Progenitor cell of endocrine pancreas (in vitro differentiated cells): ENCODE measurements at regions not wholly inside any gene's neighbourhood (a gene's known extent, or its start where the extent isn't known, plus 50 kb on each side); places are given as distances from the start of the nearest gene placed in this dataset.
"Not testable (repeated sequence)": the region's sequence is repeated elsewhere in the genome, so short reads cannot be mapped to it uniquely, and the experiment has no call there.

ENCODE experiments used
- DNase-seq: peaks from one replicate; pipeline ENCODE4 v3.0.0; 2021; ENCODE audit warnings: low spot score; ENCODE audit not compliant: unreplicated experiment
- H3K27ac Mint-ChIP-seq: 2 replicates; pipeline ENCODE4 v1.8.0; 2021; ENCODE audit warnings: mild to moderate bottlenecking, moderate library complexity, mixed read lengths
- H3K27me3 Mint-ChIP-seq: 2 replicates; pipeline ENCODE4 v1.8.0; 2021; ENCODE audit warnings: mixed read lengths
- H3K36me3 Mint-ChIP-seq: 2 replicates; pipeline ENCODE4 v1.8.0; 2022; ENCODE audit warnings: mixed read lengths; ENCODE audit not compliant: insufficient read depth
- H3K4me1 Mint-ChIP-seq: 2 replicates; pipeline ENCODE4 v1.8.0; 2021; ENCODE audit warnings: low read depth, mixed read lengths
- H3K4me3 Mint-ChIP-seq: 2 replicates; pipeline ENCODE4 v1.8.0; 2021; ENCODE audit warnings: low read depth, mild to moderate bottlenecking, moderate library complexity, mixed read lengths
- H3K9me3 Mint-ChIP-seq: 2 replicates; pipeline ENCODE4 v1.8.0; 2021; ENCODE audit warnings: low read depth, mixed read lengths
- CTCF ChIP-seq: fragments of 200-600 bp; sonication (generic); IDR thresholded peaks from one replicate; pipeline ENCODE4 v1.5.0; 2021; ENCODE audit warnings: antibody characterized with exemption, mild to moderate bottlenecking; ENCODE audit not compliant: unreplicated experiment

- Mint-ChIP-seq H3K4me1 (peaks cover 2% of the 10 kb centered on the region), H3K27ac (no peak overlapping the region), H3K36me3 (no peaks in the 10 kb centered on the region), H3K4me3 (no peak overlapping the region), H3K27me3 (no peaks in the 10 kb centered on the region), H3K9me3 (no peaks in the 10 kb centered on the region)
- DNase-seq = no peak
- TF ChIP-seq CTCF = no peak
Measured at GRCh38 chr6:137711972-137712371, 155.1 kb upstream of the TNFAIP3 start.

GRCh38 chr6:137712587-137712986, 154.5 kb upstream of the TNFAIP3 start:
- H3K27ac Mint-ChIP-seq = no peak overlapping the region
- DNase-seq = no peak
- no peak overlapping the region for H3K4me3 Mint-ChIP-seq
- no peaks in the 10 kb centered on the region for H3K36me3 Mint-ChIP-seq
- H3K27me3 Mint-ChIP-seq = no peaks in the 10 kb centered on the region
- H3K9me3 Mint-ChIP-seq = no peaks in the 10 kb centered on the region
- H3K4me1 Mint-ChIP-seq = peaks cover 2% of the 10 kb centered on the region
- TF ChIP-seq CTCF = no peak

- Mint-ChIP-seq H3K27me3 (no peaks in the 10 kb centered on the region), H3K4me3 (no peak overlapping the region), H3K4me1 (no peaks in the 10 kb centered on the region), H3K9me3 (no peaks in the 10 kb centered on the region), H3K27ac (no peak overlapping the region), H3K36me3 (no peaks in the 10 kb centered on the region)
- no peak for DNase-seq
- no peak for TF ChIP-seq CTCF
Measured at GRCh38 chr6:137715589-137716045, 151.4 kb upstream of the TNFAIP3 start.

- DNase-seq = no peak
- TF ChIP-seq CTCF = no peak
- H3K27me3 Mint-ChIP-seq = no peaks in the 10 kb centered on the region
- H3K4me1 Mint-ChIP-seq = no peaks in the 10 kb centered on the region
- no peak overlapping the region for H3K4me3 Mint-ChIP-seq
- H3K36me3 Mint-ChIP-seq = no peaks in the 10 kb centered on the region
- no peak overlapping the region for H3K27ac Mint-ChIP-seq
- no peaks in the 10 kb centered on the region for H3K9me3 Mint-ChIP-seq
Measured at GRCh38 chr6:137717074-137718073, 149.7 kb upstream of the TNFAIP3 start.

GRCh38 chr6:137718903-137719302, 148.2 kb upstream of the TNFAIP3 start:
- not testable (repeated sequence) for H3K27me3 Mint-ChIP-seq, H3K9me3 Mint-ChIP-seq, H3K4me1 Mint-ChIP-seq, DNase-seq, H3K36me3 Mint-ChIP-seq, H3K4me3 Mint-ChIP-seq, H3K27ac Mint-ChIP-seq

GRCh38 chr6:137722749-137723272, 144.2 kb upstream of the TNFAIP3 start:
- Mint-ChIP-seq H3K4me3 (no peak overlapping the region), H3K27me3 (peaks cover 7% of the 10 kb centered on the region), H3K36me3 (no peaks in the 10 kb centered on the region), H3K4me1 (no peaks in the 10 kb centered on the region), H3K9me3 (no peaks in the 10 kb centered on the region), H3K27ac (no peak overlapping the region)
- no peak for TF ChIP-seq CTCF
- no peak for DNase-seq
